ENCODE measurements at regions not wholly inside any gene's neighbourhood (a gene's known extent, or its start where the extent isn't known, plus 50 kb on each side); places are given as distances from the start of the nearest gene placed in this dataset.

- no peaks in the 10 kb centered on the region for H3K36me3 ChIP-seq (ENCODE audit: control insufficient read depth, insufficient read depth, low read length)
- Mint-ChIP-seq H3K4me3 (no peak overlapping the region), H3K36me3 (peaks cover 6% of the 10 kb centered on the region), H3K9me3 (peaks cover 11 to 12% of the 10 kb centered on the region in 2 donors), H3K4me1 (no peaks in the 10 kb centered on the region), H3K27me3 (ENCODE audit: low read depth in 2 of 2) (no peaks in the 10 kb centered on the region), H3K27ac (no peak overlapping the region)
- TF ChIP-seq CTCF (IDR thresholded peaks at IDR 0.05) = no peak
- intact Hi-C loops (cut with micrococcal nuclease) = no loop called here
- 100% methylated on average over 2 of the region's 4 CpGs for WGBS (ENCODE audit: insufficient coverage)
- H3K27ac ChIP-seq (ENCODE audit: low read length) = no peak overlapping the region
- ATAC-seq = no peak
- H3K9me3 ChIP-seq (ENCODE audit: control insufficient read depth, insufficient read depth, low read length) = peaks cover 4% of the 10 kb centered on the region
- no peaks in the 10 kb centered on the region for H3K4me1 ChIP-seq (ENCODE audit: control insufficient read depth, insufficient read depth, low read length)
- no peak for DNase-seq
- H3K27me3 ChIP-seq (ENCODE audit: control insufficient read depth, insufficient read depth, low read length) = no peaks in the 10 kb centered on the region
- no peak overlapping the region for H3K4me3 ChIP-seq (ENCODE audit: low read length)
Measured at GRCh38 chr5:21184581-21184980, 1196.6 kb upstream of the CDH18 start.

- Histone ChIP-seq H3K9me3 (ENCODE audit: control insufficient read depth, insufficient read depth, low read length) (peaks cover 4% of the 10 kb centered on the region), H3K36me3 (ENCODE audit: control insufficient read depth, insufficient read depth, low read length) (no peaks in the 10 kb centered on the region), H3K27me3 (ENCODE audit: control insufficient read depth, insufficient read depth, low read length) (no peaks in the 10 kb centered on the region), H3K27ac (ENCODE audit: low read length) (no peak overlapping the region), H3K4me1 (ENCODE audit: control insufficient read depth, insufficient read depth, low read length) (no peaks in the 10 kb centered on the region), H3K4me3 (ENCODE audit: low read length) (no peak overlapping the region)
- intact Hi-C loops (cut with micrococcal nuclease) = no loop called here
- DNase-seq (no peak), ATAC-seq (no peak)
- Mint-ChIP-seq H3K27ac (no peak overlapping the region), H3K27me3 (ENCODE audit: low read depth in 2 of 2) (no peaks in the 10 kb centered on the region), H3K4me1 (no peaks in the 10 kb centered on the region), H3K9me3 (peaks cover 9 to 15% of the 10 kb centered on the region in 2 donors), H3K36me3 (peaks cover 6% of the 10 kb centered on the region), H3K4me3 (no peak overlapping the region)
- WGBS (ENCODE audit: insufficient coverage) = 87% methylated on average over 3 of the region's 3 CpGs
- no peak for TF ChIP-seq CTCF (IDR thresholded peaks at IDR 0.05)
Measured at GRCh38 chr5:21181609-21182125, 1193.7 kb upstream of the CDH18 start.

GRCh38 chr5:21173526-21173925 lies 1185.5 kb upstream of the CDH18 start:
- Histone ChIP-seq H3K4me1 (ENCODE audit: control insufficient read depth, insufficient read depth, low read length) (no peaks in the 10 kb centered on the region), H3K27me3 (ENCODE audit: control insufficient read depth, insufficient read depth, low read length) (no peaks in the 10 kb centered on the region), H3K9me3 (ENCODE audit: control insufficient read depth, insufficient read depth, low read length) (peaks cover 2% of the 10 kb centered on the region), H3K4me3 (ENCODE audit: low read length) (no peak overlapping the region), H3K36me3 (ENCODE audit: control insufficient read depth, insufficient read depth, low read length) (no peaks in the 10 kb centered on the region), H3K27ac (ENCODE audit: low read length) (no peak overlapping the region)
- no peak for TF ChIP-seq CTCF (IDR thresholded peaks at IDR 0.05)
- no peaks in the 10 kb centered on the region for H3K27me3 Mint-ChIP-seq (ENCODE audit: low read depth in 2 of 2)
- intact Hi-C loops (cut with micrococcal nuclease) = no loop called here
- H3K36me3 Mint-ChIP-seq = no peaks in the 10 kb centered on the region
- H3K27ac Mint-ChIP-seq = no peak overlapping the region
- H3K4me1 Mint-ChIP-seq = no peaks in the 10 kb centered on the region
- no peak overlapping the region for H3K4me3 Mint-ChIP-seq
- H3K9me3 Mint-ChIP-seq = peaks cover 7 to 8% of the 10 kb centered on the region in 2 donors
- ATAC-seq (no peak), DNase-seq (no peak)
- WGBS (ENCODE audit: insufficient coverage) = no CpG with 5 or more reads among the region's 2 CpGs

- Histone ChIP-seq H3K4me3 (ENCODE audit: low read length) (no peak overlapping the region), H3K9me3 (ENCODE audit: control insufficient read depth, insufficient read depth, low read length) (peaks cover 2% of the 10 kb centered on the region), H3K27ac (ENCODE audit: low read length) (no peak overlapping the region), H3K4me1 (ENCODE audit: control insufficient read depth, insufficient read depth, low read length) (no peaks in the 10 kb centered on the region), H3K36me3 (ENCODE audit: control insufficient read depth, insufficient read depth, low read length) (no peaks in the 10 kb centered on the region), H3K27me3 (ENCODE audit: control insufficient read depth, insufficient read depth, low read length) (no peaks in the 10 kb centered on the region)
- DNase-seq (no peak), ATAC-seq (no peak)
- Mint-ChIP-seq H3K27ac (no peak overlapping the region), H3K36me3 (no peaks in the 10 kb centered on the region), H3K9me3 (peaks cover 6 to 8% of the 10 kb centered on the region in 2 donors), H3K4me3 (no peak overlapping the region), H3K27me3 (ENCODE audit: low read depth in 2 of 2) (no peaks in the 10 kb centered on the region), H3K4me1 (no peaks in the 10 kb centered on the region)
- 89% methylated on average over 1 of the region's 2 CpGs for WGBS (ENCODE audit: insufficient coverage)
- no peak for TF ChIP-seq CTCF (IDR thresholded peaks at IDR 0.05)
- intact Hi-C loops (cut with micrococcal nuclease) = no loop called here
Measured at GRCh38 chr5:21173036-21173435, 1185.0 kb upstream of the CDH18 start.

Measured in natural killer cell (primary cell).